Pancreas (tissue), 10 donors: ENCODE measurements at regions not wholly inside any gene's neighbourhood (a gene's known extent, or its start where the extent isn't known, plus 50 kb on each side); places are given as distances from the start of the nearest gene placed in this dataset.

Source experiments
- ATAC-seq, 4 donors: fragments of 200-7000 bp; cut with Tn5 transposase; one replicate each; pipeline versions ENCODE4 v1.8.0 to v1.9.1; 2020; ENCODE audit warnings: mild to moderate bottlenecking in 4 of 4, moderate library complexity in 4 of 4
- DNase-seq, 6 donors: peaks; one replicate each; pipeline ENCODE4 v3.0.0-alpha.2; 2020
- FAIRE-seq: peaks from 2 replicates; lab custom pipeline; 2012; peaks lifted over from hg19 to GRCh38; lab: Jason Lieb, UNC
- H3K27ac ChIP-seq, 4 donors: fragments of 200-600 bp; sonication (generic); 1 replicate in 3 of 4; 2 replicates in 1 of 4; pipeline versions ENCODE4 v1.5.0 to v1.8.0; 2020
- H3K27me3 ChIP-seq, 4 donors: fragments of 200-600 bp; one replicate each; pipeline ENCODE4 v1.8.0; 2021
- H3K36me3 ChIP-seq, 3 donors: fragments of 200-600 bp; sonication (generic) in 1 of 3; one replicate each; pipeline versions ENCODE4 v1.5.0 to v1.8.0; 2020 to 2021
- H3K4me1 ChIP-seq, 3 donors: fragments of 200-600 bp; one replicate each; pipeline ENCODE4 v1.8.0; 2021
- H3K4me3 ChIP-seq, 4 donors: fragments of 200-600 bp; sonication (generic) in 2 of 4; one replicate each; pipeline versions ENCODE4 v1.5.0 to v1.8.0; 2020 to 2021
- H3K9me3 ChIP-seq, 4 donors: fragments of 200-600 bp; one replicate each; pipeline ENCODE4 v1.8.0; 2021
- CTCF ChIP-seq, 4 donors: fragments of 200-600 bp; sonication (generic) in 3 of 4; IDR thresholded peaks; one replicate each; pipeline versions ENCODE4 v1.5.0 to v1.8.0; 2021; ENCODE audit warnings: antibody characterized with exemption in 4 of 4
- WGBS, 2 donors: extraction: QIAGEN DNeasy Blood & Tissue Kit; methylation state at CpG; one replicate each; pipeline ENCODE4 v1.1.7; 2013; 5-methylcytosine and 5-hydroxymethylcytosine counted together
- intact Hi-C, 3 donors: fragments of 100-400 bp; cut with DNase I; formaldehyde crosslinking; loops; one replicate each; pipeline versions ENCODE4 v1.11.1 to v1.14.2; 2022
- donor health status: healthy with polysubstance abuse.
- donor health status: DM: no; HTN: no; CAD: no; lungs with moderate emphysema.
- donor health status: DM: no; HTN: no; CAD: no.
- donor health status: control.
- donor health status: control.
- donor health status: Bipolar disorder and iron deficiency.
- donor health status: DM: yes; HTN: yes; CAD: no.
- donor health status: DM: no; HTN: no; CAD: no.
- donor health status: DM: no; HTN: no; CAD: no.
- donor health status: DM: yes; HTN: yes; CAD: no.

DNA sequence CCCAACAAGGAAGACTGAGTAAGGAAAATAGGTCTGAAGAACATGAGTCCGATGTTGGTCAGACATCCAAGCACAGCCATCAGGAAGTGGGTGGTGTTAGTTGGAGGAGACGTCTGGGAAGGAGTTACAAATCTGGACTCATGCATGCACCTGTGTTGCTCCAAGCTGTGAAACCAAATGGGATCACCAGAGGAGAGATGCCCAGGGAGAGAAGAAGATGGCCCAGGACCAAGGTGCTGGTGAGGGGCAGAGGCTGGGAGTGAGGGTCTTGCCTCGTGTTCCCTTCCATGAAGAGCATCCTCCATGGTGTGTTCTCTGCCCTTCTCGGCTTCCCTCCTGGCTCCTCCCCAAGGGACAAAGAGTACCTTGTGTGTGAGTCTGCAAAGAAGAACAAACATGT is 405.6 kb downstream of the NPHP4 start:
- H3K27ac ChIP-seq, result no peak overlapping the region
- H3K27me3 ChIP-seq, result peaks cover 0 to 4% (median 0%) of the 10 kb centered on the region in 4 donors
- TF ChIP-seq CTCF (IDR thresholded peaks at IDR 0.05), result no peak
- H3K4me1 ChIP-seq, result no peaks in the 10 kb centered on the region
- H3K9me3 ChIP-seq, result no peaks in the 10 kb centered on the region
- intact Hi-C loops, result no loop called here
- H3K4me3 ChIP-seq, result no peak overlapping the region
- DNase-seq (no peak), ATAC-seq (no peak), FAIRE-seq (no peak)
- no peaks in the 10 kb centered on the region for H3K36me3 ChIP-seq
- WGBS, 2 donors, result 58 to 73% methylated on average over 4 of the region's 4 CpGs

GRCh38 chr1:5585256-5585655 is 407.0 kb downstream of the NPHP4 start:
- DNase-seq (no peak), ATAC-seq (no peak), FAIRE-seq (no peak)
- intact Hi-C loops, result no loop called here
- H3K4me3 ChIP-seq, result no peak overlapping the region
- no peaks in the 10 kb centered on the region for H3K36me3 ChIP-seq
- H3K27me3 ChIP-seq, result peaks cover 0 to 4% (median 0%) of the 10 kb centered on the region in 4 donors
- H3K9me3 ChIP-seq, result no peaks in the 10 kb centered on the region
- no peaks in the 10 kb centered on the region for H3K4me1 ChIP-seq
- WGBS, 2 donors, result 36% methylated on average over 9 of the region's 9 CpGs
- H3K27ac ChIP-seq, result no peak overlapping the region
- TF ChIP-seq CTCF (IDR thresholded peaks at IDR 0.05), result no peak

DNA sequence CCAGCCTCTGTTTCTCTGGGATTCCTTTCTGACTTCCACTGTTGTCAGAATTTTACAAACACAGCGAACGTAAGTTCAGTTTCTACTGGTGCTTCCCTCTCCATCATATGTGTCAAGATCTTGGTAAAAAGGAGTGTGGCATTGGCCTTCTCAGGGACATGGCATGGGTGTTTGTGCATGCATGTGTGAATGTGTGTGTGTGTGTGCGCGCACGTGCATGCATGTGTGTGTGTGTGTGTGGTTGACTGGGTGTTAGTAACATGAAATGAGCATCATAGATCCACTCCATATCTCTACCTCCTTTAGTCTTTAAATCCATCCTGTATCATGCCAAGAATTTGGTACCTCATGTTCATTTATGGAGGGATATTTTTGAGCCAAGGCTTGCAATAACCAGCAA is 411.3 kb downstream of the NPHP4 start:
- Histone ChIP-seq H3K27ac (no peak overlapping the region), H3K4me1 (no peaks in the 10 kb centered on the region), H3K27me3 (no peaks in the 10 kb centered on the region), H3K36me3 (no peaks in the 10 kb centered on the region), H3K9me3 (no peaks in the 10 kb centered on the region), H3K4me3 (no peak overlapping the region)
- intact Hi-C loops, result no loop called here
- DNase-seq (no peak), ATAC-seq (no peak), FAIRE-seq (no peak)
- no peak for TF ChIP-seq CTCF (IDR thresholded peaks at IDR 0.05)
- 44 to 83% methylated on average over 5 of the region's 5 CpGs for WGBS, 2 donors

- Histone ChIP-seq H3K27me3 (no peaks in the 10 kb centered on the region), H3K27ac (no peak overlapping the region), H3K4me1 (no peaks in the 10 kb centered on the region), H3K9me3 (no peaks in the 10 kb centered on the region), H3K4me3 (no peak overlapping the region), H3K36me3 (no peaks in the 10 kb centered on the region)
- TF ChIP-seq CTCF (IDR thresholded peaks at IDR 0.05), result no peak
- WGBS, 2 donors, result 69% methylated on average over 4 of the region's 4 CpGs
- intact Hi-C loops, result no loop called here
- FAIRE-seq (no peak), DNase-seq (no peak), ATAC-seq (no peak)
Observed at GRCh38 chr1:5579966-5580365, 412.3 kb downstream of the NPHP4 start.

DNA sequence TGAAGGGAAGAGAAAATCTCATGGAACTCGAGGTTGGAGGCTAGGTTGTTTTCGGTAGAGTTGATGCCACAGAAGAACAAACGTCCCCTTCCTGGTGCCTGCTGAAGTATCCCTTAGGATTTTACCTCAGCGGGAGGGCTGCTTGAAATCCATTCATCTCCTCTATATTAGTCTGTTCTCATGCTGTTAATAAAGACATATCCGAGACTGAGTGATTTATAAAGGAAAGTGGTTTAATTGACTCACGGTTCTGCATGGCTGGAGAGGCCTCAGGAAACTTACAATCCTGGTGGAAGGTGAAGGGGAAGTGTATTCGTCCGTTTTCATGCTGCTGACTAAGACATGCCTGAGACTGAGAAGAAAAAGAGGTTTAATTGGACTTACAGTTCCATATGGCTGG is 413.5 kb downstream of the NPHP4 start:
- 55 to 68% methylated on average over 8 of the region's 8 CpGs for WGBS, 2 donors
- intact Hi-C loops, result no loop called here

More for the DNA sequence above, 413.5 kb downstream of the NPHP4 start:
- ATAC-seq (no peak), FAIRE-seq (no peak), DNase-seq (no peak)
- no peaks in the 10 kb centered on the region for H3K27me3 ChIP-seq
- no peaks in the 10 kb centered on the region for H3K9me3 ChIP-seq
- no peak overlapping the region for H3K4me3 ChIP-seq
- H3K4me1 ChIP-seq, result no peaks in the 10 kb centered on the region
- H3K27ac ChIP-seq, result no peak overlapping the region
- no peak for TF ChIP-seq CTCF (IDR thresholded peaks at IDR 0.05)
- no peaks in the 10 kb centered on the region for H3K36me3 ChIP-seq
